Mesendoderm (in vitro differentiated cells): ENCODE measurements at regions not wholly inside any gene's neighbourhood (a gene's known extent, or its start where the extent isn't known, plus 50 kb on each side); places are given as distances from the start of the nearest gene placed in this dataset.

Source experiments
- DNase-seq: peaks from one replicate; pipeline ENCODE4 v3.0.0; 2013
- H2AK5ac ChIP-seq: 2 replicates; pipeline ENCODE4 v1.6.1; 2013; ENCODE audit warnings: low read length, inconsistent platforms
- H2BK120ac ChIP-seq: 2 replicates; pipeline ENCODE4 v1.6.1; 2013; ENCODE audit warnings: low read depth, mild to moderate bottlenecking, low read length, moderate library complexity, mixed read lengths
- H2BK15ac ChIP-seq: replicated peaks from 2 replicates; pipeline ENCODE4 v1.6.1; 2013; ENCODE audit warnings: low read depth, mild to moderate bottlenecking, moderate library complexity
- H2BK5ac ChIP-seq: 2 replicates; pipeline ENCODE4 v1.6.1; 2013; ENCODE audit warnings: low read length, inconsistent platforms
- H3K18ac ChIP-seq: 2 replicates; pipeline ENCODE4 v1.6.1; 2013; ENCODE audit warnings: mild to moderate bottlenecking, low read length, mixed read lengths
- H3K23ac ChIP-seq: one replicate; pipeline ENCODE4 v1.6.1; 2013; ENCODE audit warnings: low read length
- H3K27ac ChIP-seq: 2 replicates; pipeline ENCODE4 v1.5.1; 2013; ENCODE audit warnings: low read depth, mild to moderate bottlenecking, inconsistent platforms, low read length, moderate library complexity
- H3K27me3 ChIP-seq: 2 replicates; pipeline ENCODE4 v1.6.1; 2013; ENCODE audit warnings: low read length, control low read depth, mild to moderate bottlenecking, inconsistent platforms; ENCODE audit not compliant: insufficient read depth, poor library complexity
- H3K36me3 ChIP-seq: 2 replicates; pipeline ENCODE4 v1.6.1; 2013; ENCODE audit warnings: low read length, inconsistent platforms; ENCODE audit not compliant: control insufficient read depth, insufficient read depth
- H3K4ac ChIP-seq: one replicate; pipeline ENCODE4 v1.6.1; 2013; ENCODE audit warnings: low read depth, mild to moderate bottlenecking, low read length, moderate library complexity
- H3K4me1 ChIP-seq: 2 replicates; pipeline ENCODE4 v1.6.1; 2013; ENCODE audit warnings: low read depth, low read length, inconsistent platforms; ENCODE audit not compliant: control insufficient read depth
- H3K4me2 ChIP-seq: 2 replicates; pipeline ENCODE4 v1.6.1; 2013; ENCODE audit warnings: low read length
- H3K4me3 ChIP-seq: 2 replicates; pipeline ENCODE4 v1.5.1; 2013; ENCODE audit warnings: mild to moderate bottlenecking, low read length
- H3K56ac ChIP-seq: one replicate; pipeline ENCODE4 v1.6.1; 2013; ENCODE audit warnings: low read length
- H3K79me1 ChIP-seq: 2 replicates; pipeline ENCODE4 v1.6.1; 2013; ENCODE audit warnings: low read length, inconsistent platforms
- H3K79me2 ChIP-seq: 2 replicates; pipeline ENCODE4 v1.6.1; 2013; ENCODE audit warnings: mild to moderate bottlenecking, low read length; ENCODE audit not compliant: control insufficient read depth, insufficient read depth
- H3K9ac ChIP-seq: 2 replicates; pipeline ENCODE4 v1.6.1; 2013; ENCODE audit warnings: low read length, inconsistent platforms
- H4K5ac ChIP-seq: one replicate; pipeline ENCODE4 v1.6.1; 2013; ENCODE audit warnings: low read length
- H4K8ac ChIP-seq: one replicate; pipeline ENCODE4 v1.6.1; 2013; ENCODE audit warnings: low read depth, mild to moderate bottlenecking, control low read depth, low read length, moderate library complexity
- WGBS: extraction: QIAGEN DNeasy Blood & Tissue Kit; methylation state at CpG from one replicate; pipeline ENCODE4 v1.1.7; 2013; ENCODE audit warnings: low lambda C conversion rate, missing lambda C conversion rate; ENCODE audit not compliant: insufficient coverage; ENCODE audit errors: extremely low coverage; 5-methylcytosine and 5-hydroxymethylcytosine counted together

- Histone ChIP-seq H4K5ac (no peak overlapping the region), H3K56ac (peak overlapping the region; percentile 15), H3K4me3 (no peak overlapping the region), H3K27ac (no peak overlapping the region), H3K9ac (no peak overlapping the region), H3K79me1 (no peaks in the 10 kb centered on the region), H3K4ac (no peak overlapping the region), H3K23ac (no peak overlapping the region), H2BK5ac (no peak overlapping the region), H3K27me3 (no peaks in the 10 kb centered on the region), H4K8ac (no peak overlapping the region), H3K4me2 (no peak overlapping the region), H3K79me2 (no peaks in the 10 kb centered on the region), H3K18ac (no peak overlapping the region), H2BK120ac (no peak overlapping the region), H3K36me3 (no peaks in the 10 kb centered on the region), H3K4me1 (peaks cover 4% of the 10 kb centered on the region), H2BK15ac (no peak overlapping the region), H2AK5ac (no peak overlapping the region)
- DNase-seq = no peak
- WGBS = no CpG with 5 or more reads among the region's 15 CpGs
Observed at GRCh38 chr7:155208681-155209477, 88.8 kb upstream of the INSIG1 start.

- H3K27me3 ChIP-seq = no peaks in the 10 kb centered on the region
- WGBS = no CpG with 5 or more reads among the region's 21 CpGs
Observed at GRCh38 chr7:155209478-155210319, 88.0 kb upstream of the INSIG1 start.

GRCh38 chr7:155210356-155210755 lies 87.3 kb upstream of the INSIG1 start:
- Histone ChIP-seq H2BK5ac (no peak overlapping the region), H3K4me3 (no peak overlapping the region), H3K4me1 (peaks cover 4% of the 10 kb centered on the region), H3K79me1 (no peaks in the 10 kb centered on the region), H3K27ac (no peak overlapping the region), H2BK120ac (no peak overlapping the region), H2BK15ac (no peak overlapping the region), H3K27me3 (no peaks in the 10 kb centered on the region), H3K23ac (no peak overlapping the region), H3K9ac (no peak overlapping the region), H3K36me3 (no peaks in the 10 kb centered on the region), H3K56ac (no peak overlapping the region), H2AK5ac (no peak overlapping the region), H3K4me2 (no peak overlapping the region), H3K18ac (no peak overlapping the region), H3K79me2 (no peaks in the 10 kb centered on the region), H4K5ac (no peak overlapping the region), H4K8ac (no peak overlapping the region), H3K4ac (no peak overlapping the region)
- no peak for DNase-seq
- WGBS = no CpG with 5 or more reads among the region's 7 CpGs

More at GRCh38 chr7:155209478-155210319, 88.0 kb upstream of the INSIG1 start:
- H3K18ac ChIP-seq = no peak overlapping the region
- no peaks in the 10 kb centered on the region for H3K36me3 ChIP-seq
- H2BK120ac ChIP-seq = no peak overlapping the region
- no peak overlapping the region for H3K4me3 ChIP-seq
- H3K79me2 ChIP-seq = no peaks in the 10 kb centered on the region
- H2BK15ac ChIP-seq = no peak overlapping the region
- H3K27ac ChIP-seq = no peak overlapping the region
- H3K79me1 ChIP-seq = no peaks in the 10 kb centered on the region
- H3K4me1 ChIP-seq = peaks cover 4% of the 10 kb centered on the region
- no peak overlapping the region for H3K56ac ChIP-seq
- no peak overlapping the region for H4K8ac ChIP-seq
- H4K5ac ChIP-seq = no peak overlapping the region
- H2BK5ac ChIP-seq = no peak overlapping the region
- no peak overlapping the region for H3K9ac ChIP-seq
- DNase-seq = no peak
- H3K4me2 ChIP-seq = no peak overlapping the region
- no peak overlapping the region for H2AK5ac ChIP-seq
- no peak overlapping the region for H3K4ac ChIP-seq
- no peak overlapping the region for H3K23ac ChIP-seq

GRCh38 chr7:155211173-155211572 lies 86.5 kb upstream of the INSIG1 start:
- Histone ChIP-seq H3K23ac (no peak overlapping the region), H3K4me3 (no peak overlapping the region), H3K18ac (no peak overlapping the region), H3K27ac (no peak overlapping the region), H3K36me3 (no peaks in the 10 kb centered on the region), H2BK120ac (no peak overlapping the region), H3K9ac (no peak overlapping the region), H3K4me1 (peaks cover 4% of the 10 kb centered on the region), H3K79me1 (no peaks in the 10 kb centered on the region), H3K79me2 (no peaks in the 10 kb centered on the region), H3K4me2 (no peak overlapping the region), H2BK15ac (no peak overlapping the region), H4K8ac (no peak overlapping the region), H2AK5ac (no peak overlapping the region), H3K27me3 (no peaks in the 10 kb centered on the region), H2BK5ac (no peak overlapping the region), H3K56ac (no peak overlapping the region), H3K4ac (no peak overlapping the region), H4K5ac (no peak overlapping the region)
- no peak for DNase-seq
- no CpG with 5 or more reads among the region's 6 CpGs for WGBS

- H3K23ac ChIP-seq = no peak overlapping the region
- no peak overlapping the region for H3K56ac ChIP-seq
- no peaks in the 10 kb centered on the region for H3K36me3 ChIP-seq
- H3K79me1 ChIP-seq = no peaks in the 10 kb centered on the region
- H3K4ac ChIP-seq = no peak overlapping the region
- no peak overlapping the region for H3K4me2 ChIP-seq
- H4K5ac ChIP-seq = no peak overlapping the region
- no peak overlapping the region for H3K9ac ChIP-seq
- H3K4me1 ChIP-seq = peaks cover 4% of the 10 kb centered on the region
- no peak overlapping the region for H4K8ac ChIP-seq
- no CpG with 5 or more reads among the region's 4 CpGs for WGBS
- H2BK15ac ChIP-seq = no peak overlapping the region
- no peak overlapping the region for H2AK5ac ChIP-seq
- no peak overlapping the region for H3K27ac ChIP-seq
- no peak overlapping the region for H3K18ac ChIP-seq
- H3K27me3 ChIP-seq = no peaks in the 10 kb centered on the region
- H2BK5ac ChIP-seq = no peak overlapping the region
- H3K4me3 ChIP-seq = no peak overlapping the region
- no peaks in the 10 kb centered on the region for H3K79me2 ChIP-seq
- DNase-seq = no peak
- H2BK120ac ChIP-seq = no peak overlapping the region
Observed at GRCh38 chr7:155211761-155212160, 85.9 kb upstream of the INSIG1 start.
